ENCODE measurements at regions not wholly inside any gene's neighbourhood (a gene's known extent, or its start where the extent isn't known, plus 50 kb on each side); places are given as distances from the start of the nearest gene placed in this dataset.

DNA sequence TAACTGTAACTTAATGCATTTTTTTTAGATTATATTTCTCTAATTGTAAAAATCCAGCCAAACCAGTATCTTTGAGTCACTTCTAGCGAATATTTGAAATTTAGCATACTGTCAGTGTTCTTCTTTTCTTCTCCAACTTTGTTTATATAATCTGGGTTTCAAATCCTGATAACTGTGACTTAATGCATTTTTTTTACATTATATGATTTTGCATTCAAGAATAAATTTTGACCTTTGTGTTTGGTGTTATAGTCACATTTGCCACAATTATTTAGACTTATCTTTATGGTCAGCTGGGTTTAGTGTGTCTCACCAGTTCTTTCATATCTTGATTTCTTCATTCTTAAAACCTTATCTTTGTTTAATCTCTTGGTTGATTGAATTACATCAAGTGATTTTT, 345.7 kb downstream of the SLC4A3 start:
- TF ChIP-seq, protein P1, sequence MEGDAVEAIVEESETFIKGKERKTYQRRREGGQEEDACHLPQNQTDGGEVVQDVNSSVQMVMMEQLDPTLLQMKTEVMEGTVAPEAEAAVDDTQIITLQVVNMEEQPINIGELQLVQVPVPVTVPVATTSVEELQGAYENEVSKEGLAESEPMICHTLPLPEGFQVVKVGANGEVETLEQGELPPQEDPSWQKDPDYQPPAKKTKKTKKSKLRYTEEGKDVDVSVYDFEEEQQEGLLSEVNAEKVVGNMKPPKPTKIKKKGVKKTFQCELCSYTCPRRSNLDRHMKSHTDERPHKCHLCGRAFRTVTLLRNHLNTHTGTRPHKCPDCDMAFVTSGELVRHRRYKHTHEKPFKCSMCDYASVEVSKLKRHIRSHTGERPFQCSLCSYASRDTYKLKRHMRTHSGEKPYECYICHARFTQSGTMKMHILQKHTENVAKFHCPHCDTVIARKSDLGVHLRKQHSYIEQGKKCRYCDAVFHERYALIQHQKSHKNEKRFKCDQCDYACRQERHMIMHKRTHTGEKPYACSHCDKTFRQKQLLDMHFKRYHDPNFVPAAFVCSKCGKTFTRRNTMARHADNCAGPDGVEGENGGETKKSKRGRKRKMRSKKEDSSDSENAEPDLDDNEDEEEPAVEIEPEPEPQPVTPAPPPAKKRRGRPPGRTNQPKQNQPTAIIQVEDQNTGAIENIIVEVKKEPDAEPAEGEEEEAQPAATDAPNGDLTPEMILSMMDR (IDR thresholded peaks at IDR 0.05; ENCODE audit: low read depth, low read length, poor library complexity, severe bottlenecking) = no peak
- no peak for TF ChIP-seq EZH2phosphoT487 (IDR thresholded peaks at IDR 0.05; ENCODE audit: borderline replicate concordance, low read length)
